CD4-positive, alpha-beta T cell treated with Interleukin-6 at 100 ng/mL for 8 hours (primary cell): ENCODE measurements at regions not wholly inside any gene's neighbourhood (a gene's known extent, or its start where the extent isn't known, plus 50 kb on each side); places are given as distances from the start of the nearest gene placed in this dataset.

Source experiments
- DNase-seq: peaks from one replicate; pipeline ENCODE4 v3.0.0-alpha.2; 2020; ENCODE audit warnings: mixed read lengths, low spot score

GRCh38 chr18:44135741-44136140 is 544.9 kb upstream of the SETBP1 start:
- DNase-seq: no peak

- DNase-seq: no peak
Measured at GRCh38 chr18:44136326-44136725, 544.4 kb upstream of the SETBP1 start.

DNA sequence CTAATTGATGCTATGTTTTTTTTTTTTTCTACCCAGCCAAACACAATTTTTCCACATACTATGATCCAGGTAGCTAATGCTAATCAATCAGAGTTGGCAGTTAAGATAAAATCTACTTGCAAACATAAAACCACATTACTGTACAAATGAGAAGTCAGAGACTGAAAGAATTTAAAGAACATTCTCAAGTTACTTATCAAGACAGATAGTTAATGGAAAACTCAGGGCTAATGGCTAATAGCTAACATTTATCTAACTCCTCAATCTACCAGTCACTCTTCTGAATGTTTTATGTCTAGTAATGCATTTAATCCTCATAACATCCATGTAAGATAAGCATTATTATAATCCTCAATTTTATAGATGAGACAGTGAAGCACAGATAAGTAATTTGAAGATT is 537.6 kb upstream of the SETBP1 start:
- no peak for DNase-seq

- DNase-seq: no peak
Measured at GRCh38 chr18:44149706-44150105, 531.0 kb upstream of the SETBP1 start.

DNA sequence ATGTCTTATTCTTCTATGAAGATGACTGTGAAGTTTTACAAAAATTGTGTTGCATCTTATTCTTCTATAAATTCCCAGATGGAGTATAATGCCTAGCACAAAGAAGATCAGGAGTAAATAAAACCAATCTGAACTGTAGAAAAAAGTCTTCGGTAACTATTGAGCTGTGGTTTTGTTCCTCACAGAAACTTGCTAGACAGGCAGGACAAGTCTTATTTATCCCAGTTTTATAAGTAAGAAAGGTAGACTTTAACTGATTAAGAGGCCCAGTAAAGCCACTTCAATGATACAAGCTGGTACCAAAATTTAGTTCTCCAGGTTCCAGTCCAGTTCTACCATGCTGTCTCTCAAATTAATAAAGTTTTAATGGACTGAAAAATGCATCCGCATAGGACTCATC is 526.7 kb upstream of the SETBP1 start:
- no peak for DNase-seq

DNA sequence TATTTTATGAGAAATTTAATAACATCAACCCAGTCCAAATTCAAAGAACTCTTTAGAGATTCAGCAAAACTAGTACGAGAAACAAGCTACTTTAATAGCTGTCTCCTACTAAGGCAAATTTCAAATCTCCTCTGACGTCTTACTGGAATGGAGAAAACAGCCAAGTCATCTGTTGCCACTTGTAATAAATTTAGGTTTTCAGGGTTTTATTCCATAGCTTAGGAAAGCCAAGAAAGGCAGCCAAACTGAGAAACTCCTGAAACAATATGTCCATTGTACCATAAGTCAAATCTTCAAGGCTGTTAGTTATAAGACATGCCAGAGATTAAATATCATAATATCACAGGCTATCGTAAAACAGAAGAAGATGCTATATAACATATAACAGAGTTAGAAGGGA is 524.6 kb upstream of the SETBP1 start:
- no peak for DNase-seq

GRCh38 chr18:44156776-44157335 is 523.8 kb upstream of the SETBP1 start:
- no peak for DNase-seq

GRCh38 chr18:44170208-44170880 is 510.3 kb upstream of the SETBP1 start:
- no peak for DNase-seq

DNA sequence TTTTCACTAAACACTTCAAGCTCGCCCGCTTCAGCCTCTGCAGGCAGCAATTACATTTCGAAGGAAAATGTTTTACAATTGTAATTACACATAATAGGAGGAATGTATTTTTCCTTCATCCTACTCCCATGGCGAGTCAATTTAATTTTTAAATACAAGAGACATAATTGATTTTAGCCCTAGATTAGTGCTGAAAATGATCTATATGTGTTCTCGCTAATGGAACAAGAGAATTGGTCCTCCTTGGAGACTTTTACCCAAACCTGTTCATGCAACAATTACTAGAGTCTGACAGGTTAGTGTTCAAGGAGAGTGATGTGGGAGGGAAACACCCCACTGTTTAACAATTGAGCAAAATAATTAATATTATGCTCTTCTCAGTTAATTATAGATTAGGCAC is 509.4 kb upstream of the SETBP1 start:
- no peak for DNase-seq

DNA sequence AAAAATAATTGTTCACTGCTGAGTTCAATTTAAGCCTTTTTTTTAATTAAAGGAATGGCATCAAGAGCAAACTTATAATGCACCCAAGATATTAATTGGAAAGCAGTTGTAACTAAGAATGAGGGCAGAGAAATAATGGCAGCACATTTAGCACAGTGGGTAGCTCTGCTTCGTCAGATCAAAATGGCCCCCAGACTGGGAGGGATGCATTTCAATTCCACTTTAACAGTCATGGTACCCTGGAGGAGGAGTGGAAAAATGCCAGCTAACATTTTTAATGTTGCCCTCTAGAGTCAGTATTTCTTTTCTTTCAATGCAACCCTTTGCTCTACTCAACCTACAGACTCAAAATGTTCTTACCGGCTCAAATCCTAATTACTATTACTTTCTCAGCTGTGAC is 504.8 kb upstream of the SETBP1 start:
- DNase-seq: no peak

DNA sequence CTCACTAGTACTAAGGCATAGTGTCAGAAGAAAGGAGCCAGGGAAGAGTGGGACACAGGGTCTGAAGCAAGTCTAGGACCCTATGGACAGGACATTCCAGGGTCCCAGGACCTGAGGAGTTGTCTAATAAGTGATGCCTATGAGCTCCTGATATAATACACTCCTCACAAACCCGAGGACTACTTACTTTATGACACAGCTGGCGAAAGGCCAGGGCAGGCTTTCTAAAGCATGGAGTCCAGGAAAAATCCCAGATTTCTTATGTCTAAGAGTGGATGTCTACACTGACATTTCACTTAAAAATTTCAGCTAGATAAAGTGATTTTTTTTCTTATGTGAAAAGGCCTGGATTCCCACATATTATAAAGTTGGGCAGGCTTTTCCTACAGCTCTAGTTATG is 502.2 kb upstream of the SETBP1 start:
- DNase-seq: no peak

GRCh38 chr18:44179693-44180092 is 501.0 kb upstream of the SETBP1 start:
- no peak for DNase-seq

GRCh38 chr18:44180683-44181082 is 500.0 kb upstream of the SETBP1 start:
- DNase-seq: no peak

- no peak for DNase-seq
Measured at GRCh38 chr18:44181951-44182747, 498.5 kb upstream of the SETBP1 start.

- DNase-seq: no peak
Measured at GRCh38 chr18:44186001-44186400, 494.7 kb upstream of the SETBP1 start.

DNA sequence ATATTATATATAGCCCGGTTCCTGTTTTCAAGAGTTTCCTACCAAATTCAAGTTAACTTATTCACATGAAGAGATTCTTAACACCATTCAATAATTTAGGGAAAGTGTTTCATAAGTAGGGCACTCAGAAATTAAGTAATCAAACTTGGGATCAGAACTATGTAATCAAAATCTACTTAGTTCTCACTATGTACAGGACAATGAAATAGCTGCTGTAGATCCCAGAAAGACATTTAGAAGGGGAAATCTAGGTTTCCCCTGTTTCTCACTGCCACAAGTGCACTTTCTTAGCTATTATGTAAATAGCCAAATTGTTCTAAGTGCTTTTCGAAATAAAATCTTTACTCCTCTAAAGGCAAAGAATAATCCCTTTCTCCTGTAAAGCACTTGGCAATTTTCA is 493.6 kb upstream of the SETBP1 start:
- no peak for DNase-seq

GRCh38 chr18:44195394-44196140 is 485.1 kb upstream of the SETBP1 start:
- DNase-seq: no peak

DNA sequence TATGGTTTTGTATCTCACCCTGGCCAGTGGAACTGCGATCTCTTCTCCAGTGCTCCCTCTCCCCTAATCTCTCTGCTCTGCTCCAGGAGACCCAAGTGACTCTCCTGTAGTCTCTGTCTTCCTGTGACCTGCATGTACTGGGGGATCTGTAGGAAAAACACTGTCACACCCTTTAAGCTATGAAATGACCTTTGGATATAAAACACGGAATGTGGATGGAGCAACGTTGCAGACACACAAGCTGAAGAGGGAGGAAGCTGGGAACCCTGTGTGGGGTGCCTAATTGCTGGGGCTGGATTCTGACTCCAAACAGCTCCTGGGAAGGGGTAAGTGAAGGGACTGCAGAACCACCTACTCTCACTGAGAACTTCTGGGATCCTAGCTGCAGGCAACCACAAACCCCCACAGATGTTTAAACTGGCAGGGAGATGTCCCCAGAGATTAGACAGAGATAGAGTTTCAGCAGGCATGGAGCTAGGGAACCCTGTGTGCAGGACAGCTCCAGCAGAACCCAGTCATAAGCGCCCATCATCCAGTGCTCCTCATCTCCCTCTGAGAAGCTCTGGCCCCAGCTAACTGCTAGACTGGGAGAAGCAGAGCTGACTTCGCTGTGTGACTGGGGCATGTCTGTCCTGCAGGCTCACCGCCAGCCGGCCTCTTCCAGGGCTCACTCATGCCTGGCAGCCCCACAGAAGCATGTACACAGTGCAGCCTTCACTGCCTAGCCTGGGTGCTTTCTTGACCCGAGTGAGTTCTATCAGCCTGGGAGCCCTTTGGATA is 482.7 kb upstream of the SETBP1 start:
- DNase-seq: no peak

DNA sequence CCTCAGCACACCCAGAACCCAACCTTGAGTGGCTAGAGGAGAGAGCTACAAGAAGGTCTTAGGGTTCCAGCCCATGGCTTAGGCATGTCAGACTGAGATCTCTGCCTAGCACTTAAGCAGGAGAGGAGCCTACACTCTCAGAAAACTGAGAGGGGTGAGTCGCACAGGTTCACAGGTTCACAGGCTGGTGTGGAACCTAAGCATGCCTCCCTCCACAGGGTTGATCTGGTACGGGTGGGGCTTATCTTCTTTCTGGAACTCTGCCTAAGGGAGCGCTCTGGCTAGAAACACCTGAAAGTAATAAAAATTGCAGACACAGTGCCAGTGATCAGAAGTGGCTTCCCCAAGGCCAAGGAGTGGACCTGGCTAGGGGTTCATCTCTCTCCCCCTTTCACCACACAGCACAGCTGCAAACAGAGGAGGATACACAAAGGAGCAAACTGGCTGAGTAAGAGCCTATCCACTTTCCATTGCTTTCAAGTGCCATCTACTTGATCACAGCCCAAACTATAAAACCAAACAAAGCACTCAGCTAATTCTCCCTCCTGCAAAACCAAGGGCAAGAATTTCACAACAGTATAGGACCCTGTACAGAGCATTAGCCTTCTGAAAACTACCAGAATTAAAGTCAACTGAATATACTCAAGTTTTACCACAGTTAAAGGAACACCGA is 481.9 kb upstream of the SETBP1 start:
- DNase-seq: no peak

DNA sequence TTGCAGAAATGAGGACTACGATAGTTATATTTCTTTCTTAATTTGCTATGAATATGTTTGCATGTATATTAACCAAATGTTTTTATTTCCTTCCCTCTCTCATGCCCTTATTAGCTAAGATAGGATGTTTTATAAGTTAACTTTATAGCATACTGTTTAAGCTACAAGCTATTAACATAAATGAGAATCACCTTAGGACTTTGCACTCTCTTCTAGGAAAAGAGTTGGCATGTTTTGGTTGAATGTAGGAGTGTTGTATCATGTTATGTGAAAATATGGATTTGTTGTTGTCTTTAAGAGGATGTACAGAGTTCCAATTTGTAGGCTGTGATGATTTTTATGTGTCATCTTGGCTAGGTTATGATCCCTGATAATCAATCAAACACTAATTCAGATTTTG is 467.4 kb upstream of the SETBP1 start:
- DNase-seq: no peak

- no peak for DNase-seq
Measured at GRCh38 chr18:44214396-44214795, 466.3 kb upstream of the SETBP1 start.
